ENCODE measurements at regions not wholly inside any gene's neighbourhood (a gene's known extent, or its start where the extent isn't known, plus 50 kb on each side); places are given as distances from the start of the nearest gene placed in this dataset.
"Not testable (repeated sequence)": the region's sequence is repeated elsewhere in the genome, so short reads cannot be mapped to it uniquely, and the experiment has no call there.

GRCh38 chr3:101999177-101999779 lies 150.0 kb downstream of the NFKBIZ start:
- no peak for DNase-seq

DNA sequence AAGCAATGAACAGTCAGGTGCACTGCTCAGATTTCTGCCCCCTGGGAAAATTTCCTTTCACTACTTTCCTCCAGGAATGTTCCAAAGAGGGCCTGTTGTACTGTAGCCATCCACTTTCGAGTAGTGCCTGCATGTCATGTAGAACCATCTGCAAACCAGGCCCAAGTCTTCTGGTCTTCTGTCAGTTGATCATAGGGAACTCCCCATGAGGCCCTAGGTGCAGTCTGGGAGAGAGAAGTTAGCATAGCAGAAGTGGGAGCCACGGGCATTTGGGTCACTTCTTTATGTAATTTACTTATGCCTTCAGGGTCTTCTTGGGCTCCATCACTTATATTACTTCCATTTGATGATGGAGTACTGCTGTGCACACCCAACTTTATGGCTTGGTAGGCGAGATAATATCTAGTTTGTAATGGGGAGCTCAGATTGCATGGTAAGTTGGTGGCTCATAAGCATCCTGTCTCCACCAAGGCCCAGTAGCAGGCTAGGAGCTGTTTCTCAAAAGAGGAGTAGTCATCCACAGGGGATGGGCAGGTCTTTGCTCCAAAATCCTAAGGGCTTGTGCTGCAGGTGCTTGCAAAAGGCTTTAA lies 151.4 kb downstream of the NFKBIZ start:
- no peak for DNase-seq

DNA sequence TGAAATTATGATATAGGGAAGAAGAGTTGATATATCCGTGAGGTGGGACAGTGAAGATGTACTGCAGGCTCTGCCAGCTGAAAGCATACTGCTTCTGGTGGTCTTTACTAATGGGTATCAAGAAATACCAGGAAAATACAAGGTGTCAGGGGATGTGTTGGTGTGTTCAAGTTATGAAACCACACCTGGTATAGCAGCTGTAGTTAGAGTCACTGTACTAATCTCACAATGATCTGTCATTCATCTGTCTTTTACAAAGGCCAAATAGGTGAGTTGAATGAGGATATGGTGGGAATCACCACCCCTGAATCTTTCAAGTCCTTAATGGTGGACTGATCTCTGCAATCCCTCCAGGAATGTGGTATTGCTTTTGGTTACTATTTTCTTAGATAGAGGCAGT lies 152.7 kb downstream of the NFKBIZ start:
- no peak for DNase-seq

GRCh38 chr3:102004561-102004960 lies 155.2 kb downstream of the NFKBIZ start:
- no peak for DNase-seq

DNA sequence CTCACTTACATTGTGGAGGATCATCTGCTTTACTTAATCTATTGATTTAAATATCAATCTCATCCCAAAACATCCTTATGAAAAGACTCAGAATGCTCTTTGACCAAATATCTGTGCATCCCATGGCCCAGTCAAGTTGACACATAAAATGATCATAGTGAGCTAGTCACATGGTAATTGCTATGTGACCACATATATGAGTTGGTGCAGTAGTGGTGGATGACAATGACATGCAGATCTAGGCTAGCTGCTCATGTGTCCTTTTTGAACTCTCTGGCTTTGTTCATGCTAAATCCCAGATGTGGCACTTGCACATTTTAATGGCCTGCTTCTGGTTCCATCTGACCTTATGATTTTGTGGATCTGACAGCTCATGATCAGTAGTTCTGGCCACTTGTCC lies 156.2 kb downstream of the NFKBIZ start:
- no peak for DNase-seq

DNA sequence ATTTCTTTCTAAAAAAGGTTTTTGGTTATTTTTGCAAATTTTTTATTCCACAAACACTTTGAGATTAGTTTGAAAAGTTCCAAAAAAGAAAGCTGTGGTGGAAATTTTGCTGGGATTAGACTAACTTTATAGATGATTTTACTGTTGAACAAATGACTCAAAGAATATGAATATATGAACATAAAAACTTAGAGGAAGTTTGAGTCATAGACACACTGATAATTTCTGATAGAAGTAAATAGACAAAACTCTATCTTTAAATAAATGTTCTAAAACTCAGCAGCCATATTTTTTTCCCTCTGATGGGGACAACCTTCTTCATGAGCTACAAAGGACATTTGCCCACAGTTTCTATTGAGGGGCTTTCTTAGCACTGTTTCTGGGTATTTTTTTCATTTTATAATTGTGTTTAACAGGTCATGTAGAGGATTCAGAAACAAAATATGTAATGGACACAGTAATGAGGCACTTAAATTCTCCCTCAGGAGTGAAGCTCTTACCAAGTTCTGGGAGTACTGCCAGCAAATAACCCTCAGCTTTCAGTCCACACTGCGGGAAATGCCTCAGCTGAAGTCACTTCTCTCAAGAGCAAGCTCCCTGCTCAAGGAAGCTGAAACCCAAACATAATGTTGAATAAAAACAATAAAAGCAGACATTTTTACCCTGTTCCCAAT lies 157.6 kb downstream of the NFKBIZ start:
- DNase-seq = no peak

DNA sequence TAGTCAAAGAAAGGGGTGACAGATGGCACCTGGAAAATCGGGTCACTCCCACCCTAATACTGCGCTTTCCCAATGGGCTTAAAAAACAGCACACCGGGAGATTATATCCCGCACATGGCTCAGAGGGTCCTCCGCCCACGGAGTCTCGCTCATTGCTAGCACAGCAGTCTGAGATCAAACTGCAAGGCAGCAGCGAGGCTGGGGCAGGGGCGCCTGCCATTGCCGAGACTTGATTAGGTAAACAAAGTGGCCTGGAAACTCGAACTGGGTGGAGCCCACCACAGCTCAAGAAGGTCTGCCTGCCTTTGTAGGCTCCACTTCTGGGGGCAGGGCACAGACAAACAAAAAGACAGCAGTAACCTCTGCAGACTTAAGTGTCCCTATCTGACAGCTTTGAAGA lies 159.1 kb downstream of the NFKBIZ start:
- DNase-seq = not testable (repeated sequence)

DNA sequence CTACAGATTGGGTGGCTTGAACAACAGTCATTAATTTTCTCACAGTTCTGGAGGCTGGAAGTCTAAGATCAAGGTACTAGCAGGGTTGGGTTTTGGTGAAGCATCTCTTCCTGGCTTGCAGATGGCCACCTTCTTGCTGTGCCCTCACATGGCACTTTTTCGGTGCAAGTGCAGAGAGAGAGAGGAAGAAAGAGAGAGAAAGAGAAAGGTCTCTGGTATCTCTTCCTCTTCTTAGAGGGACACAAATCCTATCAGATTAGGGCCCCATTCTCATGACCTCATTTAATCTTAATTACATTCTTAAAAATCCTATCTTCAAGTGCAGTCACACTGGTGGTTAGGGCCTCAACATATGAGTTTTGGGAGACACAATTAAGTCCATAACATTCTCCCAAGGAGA lies 167.1 kb downstream of the NFKBIZ start:
- DNase-seq = no peak

DNA sequence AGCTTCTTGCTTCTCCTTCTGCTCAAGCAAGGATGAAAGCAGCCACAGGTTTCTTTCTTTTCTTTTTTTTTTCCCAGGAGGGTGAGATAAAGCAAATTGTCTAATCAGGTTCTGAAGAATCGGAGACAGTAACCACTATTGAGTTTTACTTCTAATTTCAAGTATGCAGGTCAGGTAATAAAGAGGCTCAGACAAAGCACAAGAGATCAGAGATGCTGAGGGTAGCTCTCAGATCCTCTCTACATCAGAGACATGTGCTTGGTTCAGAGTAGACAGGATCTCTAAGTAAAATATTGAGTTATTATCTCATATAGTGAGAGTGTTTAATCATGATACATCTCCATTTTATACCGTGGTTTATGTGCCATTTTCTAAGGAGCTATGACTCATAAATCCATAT lies 168.5 kb downstream of the NFKBIZ start:
- no peak for DNase-seq

GRCh38 chr3:102018551-102018950 lies 169.2 kb downstream of the NFKBIZ start:
- no peak for DNase-seq

DNA sequence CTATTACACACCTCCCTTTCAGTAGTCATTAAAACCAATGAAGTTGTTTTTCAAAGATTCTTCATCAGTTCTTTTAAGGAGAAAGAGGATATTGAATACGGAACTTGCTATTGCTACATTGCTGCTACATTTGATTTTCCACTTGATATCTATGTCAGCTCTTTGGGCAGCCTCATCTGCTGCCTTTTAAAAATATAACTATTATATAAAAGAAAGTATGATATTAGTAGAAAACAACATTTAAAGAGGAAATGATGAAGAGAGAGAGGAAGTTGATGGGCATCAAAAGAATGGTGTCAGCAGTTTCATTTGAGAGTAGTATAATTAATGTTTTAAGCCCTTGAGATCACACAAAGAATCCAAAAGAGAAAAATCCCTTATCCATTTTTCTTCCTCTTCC lies 171.4 kb downstream of the NFKBIZ start:
- no peak for DNase-seq

GRCh38 chr3:102024270-102024904 lies 175.1 kb downstream of the NFKBIZ start:
- DNase-seq = no peak

GRCh38 chr3:102025606-102026270 lies 176.4 kb downstream of the NFKBIZ start:
- no peak for DNase-seq

DNA sequence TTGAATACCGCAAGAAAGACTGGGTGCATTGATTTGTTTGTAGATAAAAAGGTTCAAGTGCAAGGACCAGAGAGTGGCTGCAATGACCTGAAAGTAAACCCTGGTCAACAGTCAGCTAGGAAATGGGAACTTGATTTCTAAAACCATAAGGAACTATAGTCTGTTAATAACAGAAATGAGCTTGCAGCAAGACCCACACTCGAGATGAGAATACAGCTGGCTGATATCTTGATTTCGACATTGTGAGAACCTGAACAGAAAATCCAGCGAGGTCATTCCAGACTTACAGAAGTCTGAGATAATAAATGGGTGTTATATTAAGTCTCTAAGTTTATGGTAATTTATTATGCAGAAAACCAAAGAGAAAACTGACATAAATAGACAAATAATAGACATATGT lies 177.3 kb downstream of the NFKBIZ start:
- DNase-seq = no peak

DNA sequence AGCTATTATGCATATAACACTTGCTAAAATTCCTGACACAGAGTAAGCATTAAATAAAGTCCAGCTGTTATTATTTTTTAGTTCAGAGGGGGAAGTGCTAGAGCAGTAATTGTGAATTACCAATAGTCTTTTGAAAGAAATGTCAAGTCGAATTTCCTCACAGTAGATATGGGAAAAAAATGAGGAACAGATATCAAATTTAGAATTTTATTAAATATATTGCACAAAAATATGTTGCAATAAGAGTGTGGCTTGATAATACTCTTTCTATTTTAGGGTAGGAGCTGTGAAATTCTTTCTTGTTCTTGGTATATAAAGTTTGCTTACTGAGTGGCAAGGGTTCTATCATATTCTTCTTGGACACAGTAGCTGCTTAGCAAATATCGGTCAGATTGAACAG lies 181.3 kb downstream of the NFKBIZ start:
- DNase-seq = no peak

GRCh38 chr3:102031834-102032233 lies 182.5 kb downstream of the NFKBIZ start:
- no peak for DNase-seq

DNA sequence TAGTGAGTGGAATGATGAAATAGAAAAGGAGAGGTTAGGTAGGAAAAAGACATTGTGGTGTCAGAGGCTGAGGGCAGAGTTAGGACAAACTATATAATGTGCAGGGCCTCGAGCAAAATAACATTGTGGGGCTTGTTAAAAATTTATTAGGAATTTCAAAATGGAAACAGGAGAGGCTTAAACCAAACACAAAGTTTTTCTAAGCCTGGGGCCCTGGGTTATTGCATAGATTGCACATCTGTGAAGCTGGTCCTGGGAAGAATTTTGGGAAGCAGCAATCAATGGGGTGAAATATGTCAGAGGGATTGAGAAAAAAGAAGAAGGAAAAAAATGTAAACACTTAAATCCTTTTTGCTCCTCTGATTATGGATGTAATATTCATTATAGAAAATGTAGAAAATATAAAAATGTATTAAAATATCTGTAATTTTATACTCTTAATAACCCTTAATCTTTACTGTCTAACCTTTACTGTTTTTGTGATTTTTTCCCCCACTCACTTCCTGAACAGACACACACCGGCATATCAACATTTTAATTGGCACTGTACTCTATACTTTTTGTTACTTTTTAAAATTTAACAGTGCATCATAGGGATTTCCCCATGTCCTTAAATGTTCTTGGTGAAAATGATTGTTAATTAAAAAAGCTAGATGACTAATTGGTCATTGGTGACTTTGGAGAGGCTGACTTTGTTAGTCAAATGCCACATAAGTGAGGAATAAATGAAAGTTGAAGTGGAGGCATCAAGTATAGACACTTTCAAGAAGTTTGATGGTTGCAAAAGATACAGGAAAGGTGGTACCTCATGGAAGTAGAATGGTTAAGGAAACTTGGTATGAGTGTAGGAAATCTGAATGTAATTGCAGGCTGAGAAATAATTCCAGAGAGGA lies 183.4 kb downstream of the NFKBIZ start:
- no peak for DNase-seq

DNA sequence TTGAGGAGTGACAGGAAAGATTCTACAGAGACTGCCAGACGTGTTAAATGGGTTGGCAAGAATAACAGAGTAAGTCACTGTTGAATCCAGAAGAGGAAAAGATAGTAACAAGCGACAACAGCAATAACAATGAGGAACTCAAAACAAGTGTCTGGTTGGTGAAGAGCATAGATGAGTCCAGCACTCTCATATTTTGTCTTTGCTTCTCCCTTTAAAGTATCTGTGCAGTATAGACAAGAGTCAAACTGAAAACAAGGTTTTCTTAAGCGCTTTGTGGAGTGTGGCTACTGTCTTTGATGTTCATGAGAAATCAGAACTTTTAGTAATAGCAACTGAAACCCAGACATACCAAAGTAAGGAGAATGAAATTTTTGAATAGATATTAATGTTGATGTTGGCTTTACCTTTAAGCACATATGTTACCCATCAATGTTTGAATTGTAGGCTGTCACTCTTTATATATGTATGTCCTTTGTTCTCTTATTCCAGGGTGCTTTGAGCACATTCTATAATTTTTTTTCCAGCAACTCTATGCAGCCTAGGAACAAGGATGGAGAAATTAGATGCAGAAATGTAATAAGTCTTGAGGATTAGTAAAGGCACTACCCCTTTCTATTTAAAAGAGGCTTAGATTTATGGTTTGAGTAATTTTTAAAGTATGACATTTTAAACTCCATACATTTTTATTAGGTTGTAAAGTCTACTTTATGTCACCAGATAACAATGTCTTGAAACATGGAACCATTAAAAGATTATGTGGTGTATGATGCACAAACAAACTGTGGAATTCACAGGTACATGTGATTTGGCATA lies 185.5 kb downstream of the NFKBIZ start:
- DNase-seq = no peak

DNA sequence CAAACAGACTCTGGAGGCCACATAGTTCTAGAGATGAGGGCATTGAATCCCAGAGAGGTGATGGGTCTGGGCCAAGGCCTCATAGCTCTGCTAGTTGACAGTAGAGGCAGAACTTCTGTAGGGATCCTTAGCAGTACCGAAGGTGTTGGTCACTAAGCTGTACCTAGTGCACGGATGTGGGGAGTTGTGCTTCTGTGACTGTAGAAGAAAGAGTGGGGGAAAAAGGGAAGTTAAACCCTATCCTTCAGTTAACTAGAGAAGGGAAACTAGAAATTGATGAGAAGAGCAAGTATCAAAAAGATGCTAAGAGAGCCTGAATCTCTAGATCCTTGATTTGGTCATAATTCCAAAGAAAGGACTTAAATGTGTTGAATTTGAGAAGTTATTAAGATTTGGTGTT lies 186.7 kb downstream of the NFKBIZ start:
- DNase-seq = no peak

DNA sequence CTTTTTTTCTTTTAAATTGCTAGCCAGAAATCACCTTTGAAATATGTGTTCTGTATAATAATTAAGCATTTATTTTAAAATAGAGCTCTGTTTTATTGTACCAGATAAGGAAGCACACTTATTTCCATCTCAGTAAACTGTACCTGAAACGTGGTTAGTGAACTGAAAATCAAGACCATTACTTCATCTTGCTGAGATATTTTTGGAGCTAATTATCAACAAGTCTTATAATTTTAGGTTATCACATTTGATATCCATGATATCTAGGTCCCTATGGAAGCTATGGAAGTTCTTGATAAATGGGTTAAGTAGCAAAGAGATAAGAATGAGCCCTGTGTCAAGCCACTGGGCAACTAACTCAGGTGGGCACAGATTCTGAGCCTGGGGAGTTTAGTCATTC lies 187.2 kb downstream of the NFKBIZ start:
- no peak for DNase-seq

- no peak for DNase-seq
These were observed 187.9 kb downstream of the NFKBIZ start for GRCh38 chr3:102037209-102037608.

DNA sequence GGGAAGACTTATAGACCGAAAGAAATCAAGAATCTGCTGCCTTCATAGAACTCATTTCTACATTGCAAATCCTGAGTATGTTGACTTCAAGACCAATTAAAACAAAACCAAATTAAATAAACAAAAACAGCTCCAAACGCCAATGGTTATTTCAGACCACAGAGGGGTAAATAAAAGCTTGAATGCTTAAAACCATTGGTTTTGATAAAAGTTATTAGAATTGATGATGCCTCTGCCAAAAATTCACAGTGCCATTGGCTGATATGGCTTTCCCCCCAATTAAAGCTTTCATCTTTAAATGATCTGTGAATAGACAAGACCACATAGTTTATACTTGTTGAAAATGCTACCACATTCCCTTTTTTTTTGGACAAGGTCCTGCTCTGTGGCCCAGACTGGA lies 188.5 kb downstream of the NFKBIZ start:
- no peak for DNase-seq
